ENCODE measurements at regions not wholly inside any gene's neighbourhood (a gene's known extent, or its start where the extent isn't known, plus 50 kb on each side); places are given as distances from the start of the nearest gene placed in this dataset.

- H3K4me3 ChIP-seq (ENCODE audit: low read depth, poor library complexity, severe bottlenecking) = no peak overlapping the region
- 79% methylated on average over 4 of the region's 4 CpGs for WGBS, 2 donors
- no peak for DNase-seq (ENCODE audit: low spot score in 2 of 2)
- intact Hi-C loops (cut with DNase I; ENCODE audit: low total_unique reads) = no loop called here
- TF ChIP-seq, protein P1, sequence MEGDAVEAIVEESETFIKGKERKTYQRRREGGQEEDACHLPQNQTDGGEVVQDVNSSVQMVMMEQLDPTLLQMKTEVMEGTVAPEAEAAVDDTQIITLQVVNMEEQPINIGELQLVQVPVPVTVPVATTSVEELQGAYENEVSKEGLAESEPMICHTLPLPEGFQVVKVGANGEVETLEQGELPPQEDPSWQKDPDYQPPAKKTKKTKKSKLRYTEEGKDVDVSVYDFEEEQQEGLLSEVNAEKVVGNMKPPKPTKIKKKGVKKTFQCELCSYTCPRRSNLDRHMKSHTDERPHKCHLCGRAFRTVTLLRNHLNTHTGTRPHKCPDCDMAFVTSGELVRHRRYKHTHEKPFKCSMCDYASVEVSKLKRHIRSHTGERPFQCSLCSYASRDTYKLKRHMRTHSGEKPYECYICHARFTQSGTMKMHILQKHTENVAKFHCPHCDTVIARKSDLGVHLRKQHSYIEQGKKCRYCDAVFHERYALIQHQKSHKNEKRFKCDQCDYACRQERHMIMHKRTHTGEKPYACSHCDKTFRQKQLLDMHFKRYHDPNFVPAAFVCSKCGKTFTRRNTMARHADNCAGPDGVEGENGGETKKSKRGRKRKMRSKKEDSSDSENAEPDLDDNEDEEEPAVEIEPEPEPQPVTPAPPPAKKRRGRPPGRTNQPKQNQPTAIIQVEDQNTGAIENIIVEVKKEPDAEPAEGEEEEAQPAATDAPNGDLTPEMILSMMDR (IDR thresholded peaks at IDR 0.05) = no peak
- TF ChIP-seq POLR2A (IDR thresholded peaks at IDR 0.05) = no peak
Observed at GRCh38 chr7:109745677-109746410, 1176.2 kb downstream of the DNAJB9 start.

DNA sequence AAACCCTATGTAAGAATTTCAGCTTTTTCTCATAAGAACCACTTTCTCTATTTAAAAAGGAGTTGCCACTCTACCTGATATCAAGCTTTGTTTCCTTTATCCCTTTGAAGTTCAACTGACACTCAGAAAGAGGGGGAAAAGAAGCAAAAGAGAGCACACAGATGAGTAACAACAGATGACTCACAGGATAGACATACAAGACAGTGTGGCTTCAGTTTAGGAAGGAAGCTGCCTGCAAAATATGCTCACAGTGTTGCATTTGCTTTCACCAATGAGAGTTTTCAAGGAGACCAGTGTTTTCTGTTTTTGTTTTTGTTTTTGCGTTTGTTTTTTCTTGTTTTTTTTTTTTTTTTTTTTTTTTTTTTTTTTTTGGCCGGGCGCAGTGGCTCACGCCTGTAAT, 1181.6 kb downstream of the DNAJB9 start:
- WGBS, 2 donors = 89 to 93% methylated on average over 4 of the region's 4 CpGs
- no peak for DNase-seq (ENCODE audit: low spot score in 2 of 2)
- TF ChIP-seq, protein P1 (IDR thresholded peaks at IDR 0.05) = no peak
- no peak for TF ChIP-seq POLR2A (IDR thresholded peaks at IDR 0.05)
- no peak overlapping the region for H3K4me3 ChIP-seq (ENCODE audit: low read depth, poor library complexity, severe bottlenecking)
- intact Hi-C loops (cut with DNase I; ENCODE audit: low total_unique reads) = no loop called here

DNA sequence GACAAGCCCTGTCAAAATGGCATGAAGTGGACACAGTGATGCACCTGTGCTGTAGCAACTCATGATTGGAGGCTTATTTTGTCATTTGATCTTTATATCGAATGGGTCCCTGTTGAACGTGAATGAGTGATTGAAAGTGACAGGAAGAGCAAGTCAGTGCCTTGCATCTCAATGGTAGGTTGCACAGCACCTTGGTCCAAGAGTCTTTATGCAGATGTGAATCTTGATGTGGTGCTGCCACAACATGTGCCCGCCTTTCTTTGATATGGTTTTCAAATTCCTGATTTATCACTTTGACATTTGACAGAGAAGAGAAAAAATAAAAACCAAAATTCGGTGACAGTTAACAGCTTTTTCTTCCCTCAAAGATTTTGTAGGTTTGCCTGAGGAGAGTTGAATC, 1182.4 kb downstream of the DNAJB9 start:
- intact Hi-C loops (cut with DNase I; ENCODE audit: low total_unique reads) = no loop called here
- WGBS, 2 donors = 62 to 70% methylated on average over 4 of the region's 4 CpGs
- no peak for DNase-seq (ENCODE audit: low spot score in 2 of 2)
- TF ChIP-seq, protein P1 (IDR thresholded peaks at IDR 0.05) = no peak
- TF ChIP-seq POLR2A (IDR thresholded peaks at IDR 0.05) = no peak
- H3K4me3 ChIP-seq (ENCODE audit: low read depth, poor library complexity, severe bottlenecking) = no peak overlapping the region

DNA sequence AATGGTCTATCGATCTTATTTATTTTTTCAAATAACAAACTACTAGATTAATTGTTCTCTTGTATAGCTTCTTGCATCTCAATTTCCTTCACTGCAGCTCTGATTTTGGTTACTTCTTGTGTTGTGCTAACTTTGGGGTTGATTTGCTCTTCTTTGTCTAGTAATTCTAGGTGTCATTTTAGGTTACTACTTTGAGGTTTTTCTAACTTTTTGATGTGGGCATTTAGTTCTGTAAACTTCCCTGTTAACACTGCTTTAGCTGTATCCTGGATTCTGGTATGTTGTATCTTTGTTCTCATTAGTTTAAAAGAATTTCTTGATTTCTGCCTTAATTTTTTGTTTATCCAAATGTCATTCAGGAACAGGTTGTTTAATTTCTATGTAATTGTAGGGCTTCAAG, 1188.0 kb downstream of the DNAJB9 start:
- no peak overlapping the region for H3K4me3 ChIP-seq (ENCODE audit: low read depth, poor library complexity, severe bottlenecking)
- intact Hi-C loops (cut with DNase I; ENCODE audit: low total_unique reads) = no loop called here
- DNase-seq (ENCODE audit: low spot score in 2 of 2) = no peak
- WGBS, 2 donors = 91 to 92% methylated on average over 1 of the region's 1 CpG
- no peak for TF ChIP-seq POLR2A (IDR thresholded peaks at IDR 0.05)
- TF ChIP-seq, protein P1 (IDR thresholded peaks at IDR 0.05) = no peak

DNA sequence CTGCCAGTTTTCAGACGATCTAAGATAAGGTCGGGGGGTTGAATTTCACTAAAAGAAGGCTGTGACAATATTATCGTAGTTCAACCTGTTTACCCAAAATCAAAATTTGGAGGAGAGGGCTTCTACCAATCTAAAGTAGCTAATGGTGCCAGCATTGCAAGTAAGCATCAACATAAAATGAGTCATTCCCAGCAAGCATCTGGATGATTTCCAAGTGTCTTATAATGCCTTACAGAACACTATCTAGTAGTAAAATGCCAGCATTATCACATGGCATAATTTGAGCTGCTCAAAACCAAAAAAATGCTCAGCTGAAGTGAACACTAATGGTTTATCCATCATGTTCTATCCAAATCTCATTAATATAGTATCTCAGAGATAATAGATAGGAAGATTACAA, 1193.9 kb downstream of the DNAJB9 start:
- no peak overlapping the region for H3K4me3 ChIP-seq (ENCODE audit: low read depth, poor library complexity, severe bottlenecking)
- WGBS, 2 donors = 77 to 85% methylated on average over 3 of the region's 3 CpGs
- intact Hi-C loops (cut with DNase I; ENCODE audit: low total_unique reads) = no loop called here
- TF ChIP-seq, protein P1 (IDR thresholded peaks at IDR 0.05) = no peak
- TF ChIP-seq POLR2A (IDR thresholded peaks at IDR 0.05) = no peak
- no peak for DNase-seq (ENCODE audit: low spot score in 2 of 2)

GRCh38 chr7:109772161-109772560, 1202.5 kb downstream of the DNAJB9 start:
- H3K4me3 ChIP-seq (ENCODE audit: low read depth, poor library complexity, severe bottlenecking) = no peak overlapping the region
- no peak for DNase-seq (ENCODE audit: low spot score in 2 of 2)
- 72 to 74% methylated on average over 3 of the region's 3 CpGs for WGBS, 2 donors
- intact Hi-C loops (cut with DNase I; ENCODE audit: low total_unique reads) = no loop called here
- TF ChIP-seq, protein P1 (IDR thresholded peaks at IDR 0.05) = no peak
- no peak for TF ChIP-seq POLR2A (IDR thresholded peaks at IDR 0.05)

Measured in lower leg skin (tissue), 4 donors.